ENCODE measurements at regions not wholly inside any gene's neighbourhood (a gene's known extent, or its start where the extent isn't known, plus 50 kb on each side); places are given as distances from the start of the nearest gene placed in this dataset.

DNA sequence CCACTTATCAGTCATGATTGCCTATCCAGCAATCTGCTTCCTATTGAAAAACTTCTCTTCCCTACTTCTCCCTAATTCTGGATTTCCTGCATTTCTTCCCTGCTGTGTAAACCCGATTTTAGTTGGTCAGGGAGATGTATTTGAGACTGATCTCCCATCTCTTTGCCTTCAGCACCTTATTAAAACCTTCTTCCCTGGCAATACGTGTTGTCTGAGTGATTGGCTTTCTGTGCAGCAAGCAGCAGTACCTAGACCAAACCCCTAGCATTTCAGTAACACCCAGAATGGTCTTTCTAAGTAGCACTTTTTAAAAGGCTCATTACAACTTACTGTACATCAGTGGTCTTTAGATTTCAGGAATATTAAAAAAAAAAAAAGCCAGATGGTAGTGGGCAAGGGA is 99.1 kb upstream of the PDE10A start (continued):
- TF ChIP-seq ZNF426 (tag by site-specific recombination; IDR thresholded peaks at IDR 0.05) (no peak), TRIM28 (IDR thresholded peaks at IDR 0.05; ENCODE audit: borderline replicate concordance, low read length) (peak; percentile 63; the same call in 1 of the 2 replicates), SETDB1 (IDR thresholded peaks at IDR 0.05; ENCODE audit: insufficient read length, low read length) (peak; percentile 84)
- TF ChIP-seq, protein P1, sequence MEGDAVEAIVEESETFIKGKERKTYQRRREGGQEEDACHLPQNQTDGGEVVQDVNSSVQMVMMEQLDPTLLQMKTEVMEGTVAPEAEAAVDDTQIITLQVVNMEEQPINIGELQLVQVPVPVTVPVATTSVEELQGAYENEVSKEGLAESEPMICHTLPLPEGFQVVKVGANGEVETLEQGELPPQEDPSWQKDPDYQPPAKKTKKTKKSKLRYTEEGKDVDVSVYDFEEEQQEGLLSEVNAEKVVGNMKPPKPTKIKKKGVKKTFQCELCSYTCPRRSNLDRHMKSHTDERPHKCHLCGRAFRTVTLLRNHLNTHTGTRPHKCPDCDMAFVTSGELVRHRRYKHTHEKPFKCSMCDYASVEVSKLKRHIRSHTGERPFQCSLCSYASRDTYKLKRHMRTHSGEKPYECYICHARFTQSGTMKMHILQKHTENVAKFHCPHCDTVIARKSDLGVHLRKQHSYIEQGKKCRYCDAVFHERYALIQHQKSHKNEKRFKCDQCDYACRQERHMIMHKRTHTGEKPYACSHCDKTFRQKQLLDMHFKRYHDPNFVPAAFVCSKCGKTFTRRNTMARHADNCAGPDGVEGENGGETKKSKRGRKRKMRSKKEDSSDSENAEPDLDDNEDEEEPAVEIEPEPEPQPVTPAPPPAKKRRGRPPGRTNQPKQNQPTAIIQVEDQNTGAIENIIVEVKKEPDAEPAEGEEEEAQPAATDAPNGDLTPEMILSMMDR (tag by site-specific recombination; IDR thresholded peaks at IDR 0.05), result no peak
- TF ChIP-seq, protein P2, sequence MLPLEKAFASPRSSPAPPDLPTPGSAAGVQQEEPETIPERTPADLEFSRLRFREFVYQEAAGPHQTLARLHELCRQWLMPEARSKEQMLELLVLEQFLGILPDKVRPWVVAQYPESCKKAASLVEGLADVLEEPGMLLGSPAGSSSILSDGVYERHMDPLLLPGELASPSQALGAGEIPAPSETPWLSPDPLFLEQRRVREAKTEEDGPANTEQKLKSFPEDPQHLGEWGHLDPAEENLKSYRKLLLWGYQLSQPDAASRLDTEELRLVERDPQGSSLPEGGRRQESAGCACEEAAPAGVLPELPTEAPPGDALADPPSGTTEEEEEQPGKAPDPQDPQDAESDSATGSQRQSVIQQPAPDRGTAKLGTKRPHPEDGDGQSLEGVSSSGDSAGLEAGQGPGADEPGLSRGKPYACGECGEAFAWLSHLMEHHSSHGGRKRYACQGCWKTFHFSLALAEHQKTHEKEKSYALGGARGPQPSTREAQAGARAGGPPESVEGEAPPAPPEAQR (tag by site-specific recombination; IDR thresholded peaks at IDR 0.05), result no peak

DNA sequence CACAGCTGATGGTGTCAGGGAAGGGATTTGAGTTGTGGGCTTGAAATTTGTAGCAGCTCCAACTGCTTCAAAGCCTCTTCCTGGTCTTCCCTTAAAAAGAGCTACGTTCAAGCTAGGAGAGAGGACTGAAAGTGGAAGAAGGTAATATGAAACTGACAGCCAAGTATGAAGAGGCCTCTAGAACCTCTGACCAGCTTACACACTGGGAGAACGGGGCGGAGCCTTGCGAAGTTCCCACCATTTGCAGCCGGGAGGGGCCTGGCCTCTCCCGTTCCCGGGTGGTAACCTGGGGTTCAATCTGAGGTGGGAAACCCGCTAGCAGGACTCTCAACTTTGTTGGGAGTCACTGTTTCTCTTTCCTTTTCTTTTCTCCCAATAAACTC is 97.8 kb upstream of the PDE10A start:
- CTCF ChIA-PET, result no interaction called here
- Histone ChIP-seq H3K27ac (ENCODE audit: extremely low read depth, low read depth, low read length) (no peak overlapping the region), H3K9me3 (ENCODE audit: control insufficient read depth, insufficient read depth, low read depth, low read length) (no peaks in the 10 kb centered on the region), H3K4me3 (ENCODE audit: low read depth, low read length) (no peak overlapping the region), H3K4me1 (ENCODE audit: control insufficient read depth, insufficient read depth, low read length) (no peaks in the 10 kb centered on the region), H3K36me3 (ENCODE audit: control insufficient read depth in 2 of 2, insufficient read depth in 1 of 2, low read length in 2 of 2) (no peaks in the 10 kb centered on the region)
- POLR2A ChIA-PET, result no interaction called here
- TF ChIP-seq ZNF426 (tag by site-specific recombination; IDR thresholded peaks at IDR 0.05), result no peak
- TF ChIP-seq, protein P3, sequence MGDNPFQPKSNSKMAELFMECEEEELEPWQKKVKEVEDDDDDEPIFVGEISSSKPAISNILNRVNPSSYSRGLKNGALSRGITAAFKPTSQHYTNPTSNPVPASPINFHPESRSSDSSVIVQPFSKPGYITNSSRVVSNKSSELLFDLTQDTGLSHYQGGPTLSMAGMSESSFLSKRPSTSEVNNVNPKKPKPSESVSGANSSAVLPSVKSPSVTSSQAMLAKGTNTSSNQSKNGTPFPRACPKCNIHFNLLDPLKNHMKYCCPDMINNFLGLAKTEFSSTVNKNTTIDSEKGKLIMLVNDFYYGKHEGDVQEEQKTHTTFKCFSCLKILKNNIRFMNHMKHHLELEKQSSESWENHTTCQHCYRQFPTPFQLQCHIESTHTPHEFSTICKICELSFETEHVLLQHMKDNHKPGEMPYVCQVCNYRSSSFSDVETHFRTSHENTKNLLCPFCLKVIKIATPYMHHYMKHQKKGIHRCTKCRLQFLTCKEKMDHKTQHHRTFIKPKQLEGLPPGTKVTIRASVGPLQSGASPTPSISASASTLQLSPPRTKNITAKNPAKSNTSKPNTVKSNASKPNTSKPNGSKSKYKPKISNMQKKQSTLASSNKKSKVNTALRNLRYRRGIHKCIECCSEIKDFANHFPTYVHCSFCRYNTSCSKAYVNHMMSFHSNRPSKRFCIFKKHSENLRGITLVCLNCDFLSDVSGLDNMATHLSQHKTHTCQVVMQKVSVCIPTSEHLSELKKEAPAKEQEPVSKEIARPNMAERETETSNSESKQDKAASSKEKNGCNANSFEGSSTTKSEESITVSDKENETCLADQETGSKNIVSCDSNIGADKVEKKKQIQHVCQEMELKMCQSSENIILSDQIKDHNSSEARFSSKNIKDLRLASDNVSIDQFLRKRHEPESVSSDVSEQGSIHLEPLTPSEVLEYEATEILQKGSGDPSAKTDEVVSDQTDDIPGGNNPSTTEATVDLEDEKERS (tag by site-specific recombination; IDR thresholded peaks at IDR 0.05), result no peak
- no peak for TF ChIP-seq ZNF529 (tag by site-specific recombination; IDR thresholded peaks at IDR 0.05; ENCODE audit: insufficient replicate concordance)

DNA sequence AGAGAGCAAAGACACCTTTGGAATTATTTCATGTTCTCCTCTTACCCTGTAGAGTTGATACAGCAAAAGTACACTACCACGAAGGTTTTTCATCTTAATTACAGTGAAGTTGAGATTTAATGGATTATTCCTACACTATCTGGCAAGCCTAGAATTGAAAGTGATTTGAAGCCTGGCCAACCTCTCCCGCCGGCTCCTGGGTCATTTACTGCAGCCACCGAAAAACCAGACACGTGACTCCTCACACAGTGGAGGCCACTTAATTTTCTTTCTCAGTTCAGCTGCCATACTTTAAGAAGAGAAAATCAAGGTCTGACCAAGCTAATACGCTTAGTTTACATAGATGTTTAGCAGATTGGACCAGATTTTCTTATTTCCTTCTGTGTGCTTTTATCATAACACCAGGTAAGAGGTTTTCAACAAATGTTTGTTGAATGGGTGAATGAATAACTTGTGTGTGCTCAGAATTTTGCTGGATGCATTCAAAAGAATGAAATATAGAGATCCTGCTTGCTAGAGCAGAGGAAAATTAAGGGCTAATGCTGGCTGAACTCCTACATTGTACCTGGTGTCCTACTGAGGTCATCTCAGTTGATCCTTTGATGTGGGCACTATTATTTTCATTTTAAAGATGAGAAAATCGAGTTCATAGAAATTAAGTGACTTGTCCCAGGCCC is 97.2 kb upstream of the PDE10A start:
- Histone ChIP-seq H3K36me3 (ENCODE audit: control insufficient read depth in 2 of 2, insufficient read depth in 1 of 2, low read length in 2 of 2) (no peaks in the 10 kb centered on the region), H3K4me1 (ENCODE audit: control insufficient read depth, insufficient read depth, low read length) (no peaks in the 10 kb centered on the region), H3K9me3 (ENCODE audit: control insufficient read depth, insufficient read depth, low read depth, low read length) (no peaks in the 10 kb centered on the region), H3K27ac (ENCODE audit: extremely low read depth, low read depth, low read length) (no peak overlapping the region), H3K4me3 (ENCODE audit: low read depth, low read length) (no peak overlapping the region)
- ChIA-PET POLR2A (no interaction called here), CTCF (no interaction called here)
- TF ChIP-seq, protein P4, sequence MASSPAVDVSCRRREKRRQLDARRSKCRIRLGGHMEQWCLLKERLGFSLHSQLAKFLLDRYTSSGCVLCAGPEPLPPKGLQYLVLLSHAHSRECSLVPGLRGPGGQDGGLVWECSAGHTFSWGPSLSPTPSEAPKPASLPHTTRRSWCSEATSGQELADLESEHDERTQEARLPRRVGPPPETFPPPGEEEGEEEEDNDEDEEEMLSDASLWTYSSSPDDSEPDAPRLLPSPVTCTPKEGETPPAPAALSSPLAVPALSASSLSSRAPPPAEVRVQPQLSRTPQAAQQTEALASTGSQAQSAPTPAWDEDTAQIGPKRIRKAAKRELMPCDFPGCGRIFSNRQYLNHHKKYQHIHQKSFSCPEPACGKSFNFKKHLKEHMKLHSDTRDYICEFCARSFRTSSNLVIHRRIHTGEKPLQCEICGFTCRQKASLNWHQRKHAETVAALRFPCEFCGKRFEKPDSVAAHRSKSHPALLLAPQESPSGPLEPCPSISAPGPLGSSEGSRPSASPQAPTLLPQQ (tag by site-specific recombination; IDR thresholded peaks at IDR 0.05), result no peak
- TF ChIP-seq, protein P5, sequence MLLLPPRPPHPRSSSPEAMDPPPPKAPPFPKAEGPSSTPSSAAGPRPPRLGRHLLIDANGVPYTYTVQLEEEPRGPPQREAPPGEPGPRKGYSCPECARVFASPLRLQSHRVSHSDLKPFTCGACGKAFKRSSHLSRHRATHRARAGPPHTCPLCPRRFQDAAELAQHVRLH (tag by site-specific recombination; IDR thresholded peaks at IDR 0.05), result no peak
- TF ChIP-seq RBAK (tag by site-specific recombination; IDR thresholded peaks at IDR 0.05), result no peak
- no peak for TF ChIP-seq ZBTB48 (tag by site-specific recombination; IDR thresholded peaks at IDR 0.05)
- TF ChIP-seq KLF8 (tag by site-specific recombination; IDR thresholded peaks at IDR 0.05), result no peak
- no peak for TF ChIP-seq ZNF341 (tag by site-specific recombination; IDR thresholded peaks at IDR 0.05; ENCODE audit: low read depth)
- TF ChIP-seq, protein P6, sequence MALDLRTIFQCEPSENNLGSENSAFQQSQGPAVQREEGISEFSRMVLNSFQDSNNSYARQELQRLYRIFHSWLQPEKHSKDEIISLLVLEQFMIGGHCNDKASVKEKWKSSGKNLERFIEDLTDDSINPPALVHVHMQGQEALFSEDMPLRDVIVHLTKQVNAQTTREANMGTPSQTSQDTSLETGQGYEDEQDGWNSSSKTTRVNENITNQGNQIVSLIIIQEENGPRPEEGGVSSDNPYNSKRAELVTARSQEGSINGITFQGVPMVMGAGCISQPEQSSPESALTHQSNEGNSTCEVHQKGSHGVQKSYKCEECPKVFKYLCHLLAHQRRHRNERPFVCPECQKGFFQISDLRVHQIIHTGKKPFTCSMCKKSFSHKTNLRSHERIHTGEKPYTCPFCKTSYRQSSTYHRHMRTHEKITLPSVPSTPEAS (tag by site-specific recombination; IDR thresholded peaks at IDR 0.05), result no peak
- no peak for TF ChIP-seq ZNF529 (tag by site-specific recombination; IDR thresholded peaks at IDR 0.05; ENCODE audit: insufficient replicate concordance)
- TF ChIP-seq ZNF416 (tag by site-specific recombination; IDR thresholded peaks at IDR 0.05), result no peak
- TF ChIP-seq, protein P7, sequence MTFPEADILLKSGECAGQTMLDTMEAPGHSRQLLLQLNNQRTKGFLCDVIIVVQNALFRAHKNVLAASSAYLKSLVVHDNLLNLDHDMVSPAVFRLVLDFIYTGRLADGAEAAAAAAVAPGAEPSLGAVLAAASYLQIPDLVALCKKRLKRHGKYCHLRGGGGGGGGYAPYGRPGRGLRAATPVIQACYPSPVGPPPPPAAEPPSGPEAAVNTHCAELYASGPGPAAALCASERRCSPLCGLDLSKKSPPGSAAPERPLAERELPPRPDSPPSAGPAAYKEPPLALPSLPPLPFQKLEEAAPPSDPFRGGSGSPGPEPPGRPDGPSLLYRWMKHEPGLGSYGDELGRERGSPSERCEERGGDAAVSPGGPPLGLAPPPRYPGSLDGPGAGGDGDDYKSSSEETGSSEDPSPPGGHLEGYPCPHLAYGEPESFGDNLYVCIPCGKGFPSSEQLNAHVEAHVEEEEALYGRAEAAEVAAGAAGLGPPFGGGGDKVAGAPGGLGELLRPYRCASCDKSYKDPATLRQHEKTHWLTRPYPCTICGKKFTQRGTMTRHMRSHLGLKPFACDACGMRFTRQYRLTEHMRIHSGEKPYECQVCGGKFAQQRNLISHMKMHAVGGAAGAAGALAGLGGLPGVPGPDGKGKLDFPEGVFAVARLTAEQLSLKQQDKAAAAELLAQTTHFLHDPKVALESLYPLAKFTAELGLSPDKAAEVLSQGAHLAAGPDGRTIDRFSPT (tag by site-specific recombination; IDR thresholded peaks at IDR 0.05), result no peak

All from HEK293 (cell line).